ENCODE measurements at regions not wholly inside any gene's neighbourhood (a gene's known extent, or its start where the extent isn't known, plus 50 kb on each side); places are given as distances from the start of the nearest gene placed in this dataset.

DNA sequence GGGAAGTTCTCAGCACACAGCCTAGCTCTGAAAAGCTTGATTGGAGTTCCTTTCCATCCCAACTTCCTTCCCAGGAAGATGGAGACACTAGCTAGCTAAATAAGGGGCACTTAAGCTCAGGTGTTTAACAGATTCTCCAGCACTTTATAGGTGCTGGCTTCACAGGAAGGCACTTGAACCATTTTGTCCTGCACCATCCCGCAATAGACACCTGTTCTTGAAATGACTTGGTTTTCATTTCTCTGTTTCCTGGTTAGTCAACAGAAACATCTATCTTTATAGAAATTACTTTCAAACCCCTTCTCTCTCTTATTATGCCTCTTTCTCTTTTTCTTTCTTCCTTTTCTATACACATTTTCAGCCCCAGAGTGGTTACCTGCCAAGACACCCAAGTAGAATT is 409.9 kb upstream of the ZFHX3 start:
- no peak for DNase-seq (ENCODE audit: low read depth)

DNA sequence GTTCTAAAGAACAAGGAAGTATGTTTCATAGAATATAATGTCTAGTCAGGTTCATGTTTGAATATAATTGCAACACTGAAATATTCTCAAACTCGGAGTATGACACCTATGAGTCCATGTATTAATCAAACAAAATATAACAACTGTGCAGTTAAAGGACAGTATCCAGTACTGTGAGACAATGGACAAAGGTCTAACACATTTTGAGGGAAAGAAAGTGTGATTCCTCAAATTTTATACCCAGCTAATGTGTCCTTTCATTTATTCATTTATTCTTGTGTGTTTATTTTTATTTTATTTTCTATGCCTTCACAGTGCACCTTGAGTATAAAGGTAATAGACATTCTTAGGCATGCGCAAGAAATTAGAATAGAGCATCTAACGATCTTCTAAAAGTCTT is 401.0 kb upstream of the ZFHX3 start:
- no peak for DNase-seq (ENCODE audit: low read depth)

DNA sequence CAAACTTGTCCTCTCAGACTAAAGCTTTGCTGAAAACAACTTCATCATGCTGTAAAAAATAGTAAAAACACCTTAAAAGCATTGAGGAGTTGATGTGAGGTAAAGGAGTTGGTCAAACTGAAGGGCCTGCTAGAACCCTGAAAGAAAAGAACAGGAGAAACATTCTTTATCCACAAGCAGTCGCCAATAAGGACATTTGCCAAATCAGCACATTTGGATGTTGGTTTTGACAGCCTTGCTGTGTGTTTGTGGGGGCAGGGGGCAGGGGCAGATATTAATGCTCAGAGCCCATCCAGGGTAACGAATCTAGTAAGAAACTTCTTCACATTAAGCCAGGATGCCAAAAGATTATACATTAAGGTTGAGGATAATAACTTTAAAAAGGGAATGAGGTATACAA is 399.9 kb upstream of the ZFHX3 start:
- DNase-seq (ENCODE audit: low read depth): no peak

DNA sequence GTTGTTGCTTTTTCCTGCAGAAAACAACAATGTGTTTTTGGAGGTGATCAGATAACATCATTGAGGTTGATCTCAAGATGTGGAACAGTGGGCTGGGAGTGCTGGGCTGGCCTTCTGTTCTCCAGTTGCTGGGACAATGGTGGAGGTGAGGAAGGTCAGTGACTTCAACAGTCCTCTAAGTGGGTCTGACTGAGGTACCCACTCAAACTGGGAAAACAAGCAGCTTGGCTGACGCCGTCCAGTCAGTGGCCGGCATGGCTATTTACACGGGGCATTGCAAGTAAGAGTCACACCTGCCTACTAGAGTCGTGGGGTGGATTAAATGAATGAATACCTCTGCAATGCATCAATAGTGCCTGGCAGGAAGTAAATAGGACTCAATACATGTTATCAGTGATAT is 386.7 kb upstream of the ZFHX3 start:
- no peak for DNase-seq (ENCODE audit: low read depth)

DNA sequence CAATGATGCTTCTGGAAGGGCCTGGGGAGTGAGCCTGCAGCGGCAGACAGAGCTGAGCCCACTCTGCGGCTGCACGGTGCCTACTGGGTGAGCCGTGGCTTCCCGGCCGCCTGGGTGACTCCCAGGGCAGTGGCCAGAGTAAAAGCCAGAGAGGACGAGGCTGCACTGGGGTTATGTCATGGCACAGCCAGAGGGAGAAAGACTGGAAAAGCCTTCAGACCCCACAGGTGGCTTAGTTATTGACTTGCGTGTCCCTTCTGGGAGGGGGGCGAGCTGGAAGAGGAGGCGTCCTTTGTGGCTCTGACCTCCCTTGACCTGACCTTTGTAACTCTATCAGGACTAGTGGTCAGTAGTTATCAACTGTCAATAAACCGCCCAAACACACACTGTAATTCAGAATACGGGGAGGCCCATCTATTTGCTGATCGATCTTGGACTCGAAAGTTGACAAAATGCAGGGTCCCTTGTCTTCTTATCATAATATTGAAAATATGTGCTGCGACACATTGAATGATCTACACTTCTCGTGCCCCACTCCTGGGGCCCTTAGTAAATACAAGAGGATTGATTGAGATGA is 385.9 kb upstream of the ZFHX3 start:
- no peak for DNase-seq (ENCODE audit: low read depth)

DNA sequence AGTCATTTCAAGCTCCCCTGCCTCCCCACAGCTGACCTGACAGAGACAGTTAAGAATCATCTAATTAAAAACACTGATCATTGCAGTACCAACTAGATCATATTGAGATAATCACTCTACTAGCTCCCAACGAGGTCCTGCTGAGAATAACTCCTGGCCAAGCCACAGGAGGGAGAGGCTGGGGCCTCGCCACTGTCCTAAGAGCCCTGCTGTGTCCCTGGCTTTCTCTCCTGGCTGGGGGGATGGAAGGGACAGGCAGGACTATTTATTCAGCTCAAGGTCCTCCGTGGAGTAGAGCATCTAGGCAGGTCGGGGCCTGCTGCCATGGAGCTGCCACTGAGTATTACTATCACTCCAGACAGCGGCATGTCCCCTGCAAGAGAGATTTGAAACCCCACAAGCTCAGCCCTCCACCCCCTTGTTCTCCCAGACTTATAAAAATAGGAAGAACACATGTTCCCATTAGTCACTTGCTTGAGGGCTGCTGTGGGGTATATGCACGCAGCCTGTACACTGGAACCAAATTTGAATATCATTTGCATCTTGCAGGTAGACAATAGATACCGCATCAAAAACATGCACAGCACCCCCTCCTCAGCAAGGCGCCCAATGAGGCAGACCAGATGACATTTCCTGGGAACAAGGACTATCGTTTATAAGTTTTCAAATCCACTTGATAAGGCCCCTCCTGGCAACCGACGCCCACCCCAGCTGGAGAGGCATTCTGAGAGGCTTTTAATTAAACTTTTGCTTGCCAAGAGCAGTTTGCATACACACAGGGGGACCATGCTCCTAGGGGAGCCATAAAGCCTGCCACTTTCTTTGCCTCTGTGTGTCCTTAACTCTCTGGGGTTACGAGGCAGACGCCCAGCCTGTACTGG is 385.2 kb upstream of the ZFHX3 start:
- no peak for DNase-seq (ENCODE audit: low read depth)

DNA sequence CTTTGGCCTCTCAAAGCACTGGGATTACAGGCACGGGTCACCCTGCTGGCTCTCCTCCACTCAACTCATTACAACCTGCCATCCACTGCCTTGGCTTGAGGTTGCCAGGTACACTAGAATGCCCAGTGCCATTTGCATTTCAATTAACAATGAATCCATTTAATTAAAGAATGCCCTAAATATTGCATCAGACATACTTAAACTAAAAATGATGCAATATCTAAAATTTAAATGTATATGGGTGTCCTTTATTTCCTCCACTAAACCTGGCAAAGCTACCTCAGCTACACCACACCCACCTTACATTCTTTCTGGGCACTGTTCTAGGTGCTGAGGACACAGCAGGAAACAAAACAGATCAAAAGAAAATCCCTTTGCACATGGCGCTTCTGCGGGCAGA is 382.2 kb upstream of the ZFHX3 start:
- no peak for DNase-seq (ENCODE audit: low read depth)

DNA sequence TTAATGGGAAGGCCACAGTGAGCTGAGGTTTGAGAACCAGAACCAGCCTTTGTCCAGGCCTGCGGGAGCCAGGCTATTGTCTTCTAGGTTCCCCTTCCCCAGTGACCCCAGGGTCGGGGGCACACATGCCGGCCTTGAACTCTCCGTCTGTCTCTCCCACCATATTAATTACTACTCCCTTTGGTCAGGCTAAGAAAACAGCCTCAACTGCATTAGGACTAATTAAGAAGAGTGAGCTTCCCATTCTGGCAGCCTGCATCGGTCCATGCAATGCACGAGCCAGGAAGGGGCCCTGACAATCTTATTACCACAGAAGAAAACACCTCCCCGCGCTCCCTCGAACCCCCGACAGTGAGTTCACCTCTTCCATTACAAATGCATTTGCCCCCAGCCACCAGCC is 380.2 kb upstream of the ZFHX3 start:
- DNase-seq (ENCODE audit: low read depth): no peak

DNA sequence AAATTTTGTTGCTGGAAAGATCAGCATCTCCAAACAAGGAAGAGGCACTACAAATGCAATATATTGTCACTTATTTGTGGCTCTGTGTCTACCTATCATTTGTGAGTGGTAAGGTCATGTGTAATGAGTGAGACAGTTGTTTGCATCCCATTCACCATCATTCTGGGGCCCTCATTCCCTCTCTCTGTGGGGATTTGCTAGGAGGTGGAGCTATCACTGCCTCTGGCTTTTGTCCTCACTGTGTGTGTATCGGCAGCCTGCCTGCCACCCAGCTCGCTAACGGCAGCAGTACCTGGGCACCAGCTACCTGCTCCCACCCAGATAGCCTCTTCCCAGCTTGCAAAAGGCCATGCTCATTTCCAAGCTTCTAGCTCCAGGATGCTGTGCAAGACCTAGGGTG is 379.2 kb upstream of the ZFHX3 start:
- DNase-seq (ENCODE audit: low read depth): no peak

DNA sequence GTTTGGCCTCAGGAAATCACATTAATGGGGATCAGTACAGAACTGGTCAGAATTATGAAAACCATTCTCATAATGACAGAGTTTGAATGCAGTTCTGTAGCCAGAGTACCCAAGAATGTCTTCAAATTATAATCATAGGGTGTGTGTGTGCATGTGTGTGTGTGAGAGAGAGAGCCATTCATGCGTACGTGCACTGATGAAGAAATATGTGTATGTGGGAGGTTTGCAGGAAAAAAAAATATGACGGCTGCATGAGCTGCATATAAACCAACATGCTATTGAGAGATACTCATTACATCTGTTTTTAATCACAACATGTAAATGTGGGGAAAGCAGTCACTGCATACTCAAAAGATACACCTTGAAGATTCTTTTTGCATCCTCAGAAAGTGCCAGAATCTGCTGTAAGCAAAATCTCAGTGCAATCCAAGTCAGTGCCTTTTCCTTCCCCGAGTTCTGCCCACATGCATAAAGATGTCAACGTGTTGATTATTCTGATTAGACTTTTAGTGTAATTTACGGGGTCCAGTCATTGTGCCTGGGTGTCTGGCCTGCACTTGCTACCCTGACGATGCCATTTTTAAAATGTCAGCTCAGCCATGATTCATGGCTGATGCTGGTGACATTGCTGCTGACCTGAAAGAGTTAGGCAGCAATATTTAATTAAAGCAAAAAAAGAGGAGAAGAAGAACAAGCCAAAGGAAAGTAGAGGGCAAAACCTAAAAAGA is 378.7 kb upstream of the ZFHX3 start:
- no peak for DNase-seq (ENCODE audit: low read depth)

DNA sequence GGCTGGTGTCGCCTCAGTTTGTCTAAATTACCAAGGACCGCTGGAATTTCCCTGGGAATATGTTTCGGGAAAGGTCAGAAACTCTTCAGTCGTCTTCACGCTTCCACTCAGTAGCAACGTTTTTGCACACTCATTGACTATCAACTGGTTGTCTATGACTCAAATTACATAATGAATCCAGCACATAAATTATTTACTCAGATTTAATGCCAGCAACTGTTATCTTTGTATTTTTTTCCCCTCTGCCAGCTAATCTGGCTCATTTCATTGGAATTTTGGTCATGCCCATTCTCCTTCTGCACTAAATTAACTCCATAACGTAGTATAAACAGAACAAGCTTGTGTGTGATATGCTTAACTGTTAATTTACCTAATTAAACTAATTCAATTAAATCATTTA is 372.7 kb upstream of the ZFHX3 start:
- DNase-seq (ENCODE audit: low read depth): peak; percentile 2

DNA sequence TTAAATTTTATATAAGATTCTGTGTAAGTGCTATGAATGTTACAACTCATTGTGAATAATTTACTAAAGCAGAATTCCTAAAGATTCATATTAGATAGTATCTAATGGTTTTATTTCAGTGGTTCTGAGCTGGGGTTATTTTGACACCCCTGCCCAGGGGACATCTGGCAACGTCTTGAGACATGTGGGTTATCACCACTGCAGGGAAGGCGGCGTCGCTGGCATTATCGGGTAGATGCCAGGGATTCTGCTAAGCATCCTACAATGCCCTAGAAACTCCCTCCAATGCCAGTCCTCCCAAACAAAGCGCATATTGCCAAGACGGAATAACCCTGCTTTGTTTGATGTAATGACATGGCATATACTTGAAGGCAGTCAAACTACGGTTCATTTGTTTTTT is 372.3 kb upstream of the ZFHX3 start:
- DNase-seq (ENCODE audit: low read depth): no peak

DNA sequence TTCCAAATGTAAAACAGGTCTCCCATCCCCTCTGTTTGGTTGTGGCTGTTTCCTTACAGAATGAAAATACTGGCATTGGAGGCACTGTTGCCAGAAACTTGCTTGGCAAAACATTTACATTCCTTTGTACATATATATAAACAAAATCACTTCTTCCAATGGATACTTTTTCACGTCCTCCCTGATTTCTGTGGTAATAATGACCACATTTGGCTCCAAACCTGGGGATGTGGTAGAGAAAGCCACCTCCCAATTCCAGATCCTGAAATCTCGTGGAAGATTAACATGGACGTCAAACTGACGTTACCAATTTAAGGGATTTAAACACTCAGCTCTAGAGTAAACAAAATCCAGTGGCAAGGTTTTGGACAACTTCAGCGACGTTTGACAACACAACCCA is 370.8 kb upstream of the ZFHX3 start:
- DNase-seq (ENCODE audit: low read depth): no peak

DNA sequence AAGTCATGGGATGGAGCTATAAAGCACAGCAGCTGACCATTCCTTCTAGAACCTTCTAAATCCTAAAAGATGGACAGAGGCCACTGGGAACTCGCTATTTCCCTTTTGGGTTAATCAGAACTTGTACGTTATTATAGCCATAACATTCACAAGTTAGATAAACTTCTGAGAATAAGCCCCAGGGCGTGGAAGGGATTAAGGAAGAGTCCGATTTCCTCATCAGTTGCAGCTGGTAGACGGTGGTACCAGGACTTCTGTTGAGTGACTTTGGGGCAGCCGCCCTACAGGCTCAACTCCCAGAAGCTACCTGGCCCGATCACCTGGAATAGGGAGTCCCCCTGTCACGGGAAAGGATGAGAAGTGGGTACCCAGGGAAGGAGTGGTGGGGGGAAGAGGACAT is 370.1 kb upstream of the ZFHX3 start:
- DNase-seq (ENCODE audit: low read depth): no peak

DNA sequence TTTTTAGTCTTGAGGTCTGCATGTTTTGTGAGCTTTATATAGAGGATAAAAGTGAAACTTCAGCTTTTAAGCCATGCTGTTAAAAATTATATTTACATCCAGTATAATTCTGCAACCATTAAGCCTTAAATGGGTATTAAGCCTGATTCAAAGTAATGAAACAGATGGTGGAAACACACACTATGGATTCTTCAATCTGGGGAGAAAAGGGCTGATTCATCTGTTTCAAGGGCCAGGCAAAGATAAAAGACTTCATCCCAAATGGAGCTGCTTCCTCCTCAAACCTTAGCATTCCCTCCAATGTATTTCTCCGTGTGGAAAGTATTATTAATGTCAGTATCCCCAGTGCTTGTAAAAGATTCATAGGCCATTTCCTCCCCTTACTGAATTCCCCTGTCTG is 367.4 kb upstream of the ZFHX3 start:
- no peak for DNase-seq (ENCODE audit: low read depth)

DNA sequence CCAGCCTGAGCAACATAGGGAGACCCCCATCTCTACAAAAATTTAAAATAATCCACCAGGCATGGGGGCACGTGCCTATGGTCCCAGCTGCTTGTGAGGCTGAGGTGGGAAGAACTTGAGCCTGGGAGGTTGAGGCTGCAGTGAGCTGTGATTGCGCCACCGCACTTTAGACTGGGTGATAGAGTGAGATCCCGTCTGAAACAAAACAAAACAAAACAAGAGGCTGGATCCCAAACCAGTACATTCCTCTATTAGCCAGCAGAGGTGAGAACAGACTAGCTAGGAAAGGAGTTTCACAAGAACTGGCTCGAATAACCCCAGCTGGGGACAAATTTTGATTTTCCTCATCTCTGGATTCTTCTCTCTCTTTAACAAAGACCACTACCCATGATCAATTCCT is 366.7 kb upstream of the ZFHX3 start:
- no peak for DNase-seq (ENCODE audit: low read depth)

DNA sequence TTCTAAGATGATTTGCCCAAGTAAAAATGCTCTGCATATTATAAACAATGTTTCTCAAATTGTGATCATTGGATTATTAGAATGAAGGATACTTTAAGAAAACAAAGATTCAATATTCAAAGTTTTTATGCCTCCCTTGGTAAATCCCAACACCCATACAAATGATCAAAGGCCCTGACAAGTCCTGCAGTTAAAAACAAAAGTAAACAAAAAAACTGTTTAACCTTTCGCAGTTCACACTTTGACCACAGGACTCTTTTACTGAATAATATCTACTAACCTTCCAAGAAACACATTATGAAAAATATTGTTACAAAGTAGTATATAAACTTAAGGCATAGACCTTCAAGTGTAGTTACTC is 365.9 kb upstream of the ZFHX3 start:
- DNase-seq (ENCODE audit: low read depth): no peak

DNA sequence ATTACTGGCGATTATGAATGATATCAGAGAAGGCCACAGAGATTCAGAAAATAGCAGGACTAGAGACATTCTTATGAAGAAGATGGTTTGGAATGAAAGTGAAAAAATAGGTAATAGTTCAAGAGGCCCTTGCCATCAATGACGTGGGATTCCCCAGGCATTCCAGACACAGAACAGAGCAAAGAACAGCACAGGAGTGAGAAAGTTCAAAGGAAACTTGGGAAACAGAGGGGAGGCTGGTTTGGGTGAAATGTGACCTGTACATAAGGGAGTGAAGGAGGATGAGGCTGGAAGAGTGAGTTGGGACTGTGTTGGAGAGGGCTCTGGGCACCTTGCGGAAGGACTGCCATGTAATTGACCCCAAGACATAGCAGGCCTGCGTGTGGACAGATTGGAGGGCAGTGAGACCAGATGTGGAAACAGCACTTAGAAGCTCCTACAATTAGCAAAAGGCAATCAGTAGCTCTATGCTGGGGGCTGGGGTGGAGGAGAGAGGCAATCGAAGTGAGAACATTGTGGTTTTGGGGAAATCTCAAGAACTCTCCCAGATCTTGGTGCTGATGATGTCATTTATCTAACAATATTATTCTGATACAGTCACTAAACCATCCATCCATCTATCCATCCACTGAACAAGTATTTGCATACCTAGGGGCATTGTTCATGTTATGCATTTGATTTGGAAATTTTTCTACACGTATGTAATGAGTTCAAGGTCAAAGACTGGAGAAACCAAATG is 365.3 kb upstream of the ZFHX3 start:
- no peak for DNase-seq (ENCODE audit: low read depth)

DNA sequence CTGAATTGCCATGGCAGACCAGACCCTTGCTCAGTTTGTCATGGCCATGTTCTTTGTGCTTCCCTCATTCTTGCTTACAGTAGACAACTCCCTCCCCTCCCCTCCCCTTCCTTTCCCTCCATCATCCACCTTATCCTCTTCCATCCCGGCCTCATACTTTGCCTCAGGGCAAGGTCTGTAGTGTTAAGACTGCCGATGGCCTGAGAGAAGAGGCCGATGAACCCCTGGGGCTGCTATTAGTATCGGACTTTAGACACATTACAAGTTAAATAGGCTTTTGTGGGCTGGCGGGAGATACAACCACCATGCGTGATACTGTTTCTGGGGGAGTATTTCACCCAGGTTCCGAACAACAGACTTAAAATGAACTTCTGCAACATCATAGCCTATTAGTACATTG is 364.5 kb upstream of the ZFHX3 start:
- no peak for DNase-seq (ENCODE audit: low read depth)

DNA sequence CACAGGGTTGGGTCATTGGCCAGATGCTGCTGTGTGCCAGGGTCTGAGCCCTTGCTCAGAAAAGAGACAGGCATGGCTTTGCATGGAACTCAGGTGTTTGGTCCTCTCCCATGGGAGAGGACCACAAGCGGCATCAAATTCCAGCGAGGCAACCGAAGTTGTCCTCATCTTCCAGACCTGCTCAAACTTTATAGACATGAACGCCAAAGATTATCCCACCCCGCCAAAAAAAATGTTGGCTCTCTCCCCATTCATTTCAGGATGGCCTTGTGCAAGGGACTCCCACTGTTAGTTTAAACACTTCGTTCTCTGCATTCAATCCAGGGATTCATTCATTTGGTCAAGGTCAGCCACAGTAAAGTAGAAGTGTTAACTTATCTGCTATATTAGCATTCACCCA is 360.8 kb upstream of the ZFHX3 start:
- DNase-seq (ENCODE audit: low read depth): no peak

DNA sequence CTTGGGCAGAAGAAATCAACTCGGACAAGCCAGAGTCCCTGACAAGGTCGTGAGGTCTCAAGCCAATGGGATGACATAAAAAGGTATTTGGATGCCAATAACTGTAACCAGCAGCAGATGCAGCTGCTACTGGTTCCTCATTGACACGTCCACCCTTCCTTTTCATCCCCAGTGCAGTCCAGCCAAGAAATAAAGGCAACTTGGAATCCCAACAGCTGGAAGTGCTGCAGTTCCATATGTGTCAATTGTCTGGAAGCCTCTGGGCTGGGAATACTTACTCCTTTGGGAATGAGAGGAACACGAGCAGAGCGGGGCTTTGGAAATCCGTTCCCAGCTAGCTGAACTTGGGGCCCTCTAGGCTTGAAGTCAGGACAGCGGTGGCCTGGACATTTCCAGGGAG is 360.4 kb upstream of the ZFHX3 start:
- no peak for DNase-seq (ENCODE audit: low read depth)

DNA sequence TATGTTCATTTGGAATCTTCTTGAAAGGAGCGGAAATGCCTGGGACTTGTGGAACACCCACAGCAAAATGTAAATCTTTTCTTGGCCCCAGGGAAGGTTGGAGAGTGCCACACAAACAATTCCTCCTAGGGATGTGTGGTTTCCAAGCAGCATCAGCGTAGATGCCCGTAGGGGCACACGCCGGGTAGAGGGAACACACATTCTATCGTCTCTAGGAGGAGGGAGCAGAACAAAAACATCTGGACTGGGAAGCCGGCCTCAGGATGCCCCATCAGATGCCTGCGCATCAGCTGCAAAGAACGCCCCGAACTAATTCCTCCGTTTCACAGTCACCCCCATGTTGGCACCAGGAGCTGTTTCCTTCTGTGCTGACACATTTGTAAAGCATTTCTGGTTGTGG is 357.9 kb upstream of the ZFHX3 start:
- no peak for DNase-seq (ENCODE audit: low read depth)

DNA sequence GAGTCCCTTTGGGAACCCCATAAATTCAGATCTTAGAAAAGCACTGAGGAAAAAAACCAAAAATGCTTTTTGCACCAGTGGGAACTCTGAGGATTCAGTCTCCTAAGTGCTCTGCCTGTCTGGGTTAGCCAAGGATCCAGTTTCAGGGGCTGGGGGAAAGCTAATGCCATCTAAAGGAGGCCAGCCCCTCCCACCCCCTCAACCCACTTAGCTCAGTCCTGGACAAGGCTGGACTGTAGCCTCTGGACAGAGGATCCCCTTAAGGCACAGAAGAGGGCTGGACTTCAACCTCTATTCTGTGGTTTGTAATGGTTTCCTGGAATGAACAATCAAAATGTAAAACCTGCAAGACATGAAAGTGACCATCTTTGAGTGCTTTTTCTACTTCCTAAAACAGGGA is 356.1 kb upstream of the ZFHX3 start:
- DNase-seq (ENCODE audit: low read depth): no peak

Data from renal cortical epithelial cell (primary cell).